ENCODE measurements at regions not wholly inside any gene's neighbourhood (a gene's known extent, or its start where the extent isn't known, plus 50 kb on each side); places are given as distances from the start of the nearest gene placed in this dataset.

DNA sequence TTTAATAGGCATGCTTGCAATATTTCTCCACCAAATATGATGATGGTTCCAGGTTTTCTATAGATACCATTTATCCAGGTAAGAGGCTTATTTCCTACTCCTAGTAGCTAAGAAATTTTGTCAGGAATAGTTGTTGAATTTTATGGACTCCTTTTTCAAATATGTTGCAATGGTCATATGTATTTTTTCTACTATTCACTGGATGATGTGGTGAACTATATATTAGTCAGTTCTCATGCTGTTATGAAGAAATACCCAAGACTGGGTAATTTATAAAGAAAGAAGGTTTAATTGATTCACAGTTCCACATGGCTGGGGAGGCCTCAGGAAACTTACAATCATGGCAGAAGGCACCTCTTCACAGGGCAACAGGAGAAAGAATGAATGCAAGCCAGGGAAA is 141.1 kb upstream of the NR3C1 start:
- FAIRE-seq = no peak
- H3K4me1 ChIP-seq (ENCODE audit: control insufficient read depth, extremely low read depth, insufficient read depth, low read length) = peaks cover 28% of the 10 kb centered on the region
- no peaks in the 10 kb centered on the region for H3K9me1 ChIP-seq (ENCODE audit: control insufficient read depth, extremely low read depth, insufficient read depth, low read length)
- dilution Hi-C loops (cut with MboI; ENCODE audit: extremely low pct_ligation_motif_present, low sequenced_read_pairs) = no loop called here
- no peak for DNase-seq (ENCODE audit: low read depth, low spot score)
- H4K20me1 ChIP-seq (ENCODE audit: control insufficient read depth, extremely low read depth, insufficient read depth, low read length) = no peaks in the 10 kb centered on the region
- no peak overlapping the region for H3K27ac ChIP-seq (ENCODE audit: control insufficient read depth, insufficient read depth, low read length)
- H2AFZ ChIP-seq (ENCODE audit: control insufficient read depth, low read length) = no peak overlapping the region
- no peaks in the 10 kb centered on the region for H3K36me3 ChIP-seq (ENCODE audit: control insufficient read depth in 2 of 2, extremely low read depth in 1 of 2, insufficient read depth in 2 of 2, low read length in 2 of 2)
- no peaks in the 10 kb centered on the region for H3K27me3 ChIP-seq (ENCODE audit: control insufficient read depth, extremely low read depth, insufficient read depth, low read length)
- H3K79me2 ChIP-seq (ENCODE audit: control insufficient read depth, insufficient read depth, low read length) = no peaks in the 10 kb centered on the region
- H3K4me2 ChIP-seq (ENCODE audit: control insufficient read depth, extremely low read depth, insufficient read depth, low read depth, low read length) = no peak overlapping the region
- H3K9me3 ChIP-seq (ENCODE audit: control insufficient read depth, low read depth, low read length) = peaks cover under 1% of the 10 kb centered on the region
- H3K4me3 ChIP-seq (ENCODE audit: control insufficient read depth in 2 of 3, extremely low read depth in 1 of 3, insufficient read depth in 2 of 3, low read depth in 1 of 3, low read length in 3 of 3) = no peak overlapping the region
- TF ChIP-seq, protein P1, sequence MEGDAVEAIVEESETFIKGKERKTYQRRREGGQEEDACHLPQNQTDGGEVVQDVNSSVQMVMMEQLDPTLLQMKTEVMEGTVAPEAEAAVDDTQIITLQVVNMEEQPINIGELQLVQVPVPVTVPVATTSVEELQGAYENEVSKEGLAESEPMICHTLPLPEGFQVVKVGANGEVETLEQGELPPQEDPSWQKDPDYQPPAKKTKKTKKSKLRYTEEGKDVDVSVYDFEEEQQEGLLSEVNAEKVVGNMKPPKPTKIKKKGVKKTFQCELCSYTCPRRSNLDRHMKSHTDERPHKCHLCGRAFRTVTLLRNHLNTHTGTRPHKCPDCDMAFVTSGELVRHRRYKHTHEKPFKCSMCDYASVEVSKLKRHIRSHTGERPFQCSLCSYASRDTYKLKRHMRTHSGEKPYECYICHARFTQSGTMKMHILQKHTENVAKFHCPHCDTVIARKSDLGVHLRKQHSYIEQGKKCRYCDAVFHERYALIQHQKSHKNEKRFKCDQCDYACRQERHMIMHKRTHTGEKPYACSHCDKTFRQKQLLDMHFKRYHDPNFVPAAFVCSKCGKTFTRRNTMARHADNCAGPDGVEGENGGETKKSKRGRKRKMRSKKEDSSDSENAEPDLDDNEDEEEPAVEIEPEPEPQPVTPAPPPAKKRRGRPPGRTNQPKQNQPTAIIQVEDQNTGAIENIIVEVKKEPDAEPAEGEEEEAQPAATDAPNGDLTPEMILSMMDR (optimal IDR thresholded peaks at IDR 0.05 in 1 of 3, IDR thresholded peaks at IDR 0.05 in 1 of 3, conservative IDR thresholded peaks at IDR 0.05 in 1 of 3; ENCODE audit: extremely low read depth in 1 of 3, insufficient read depth in 2 of 3, low read length in 3 of 3) = no peak
- no peak overlapping the region for H3K9ac ChIP-seq (ENCODE audit: control insufficient read depth, extremely low read depth, insufficient read depth, low read length)

DNA sequence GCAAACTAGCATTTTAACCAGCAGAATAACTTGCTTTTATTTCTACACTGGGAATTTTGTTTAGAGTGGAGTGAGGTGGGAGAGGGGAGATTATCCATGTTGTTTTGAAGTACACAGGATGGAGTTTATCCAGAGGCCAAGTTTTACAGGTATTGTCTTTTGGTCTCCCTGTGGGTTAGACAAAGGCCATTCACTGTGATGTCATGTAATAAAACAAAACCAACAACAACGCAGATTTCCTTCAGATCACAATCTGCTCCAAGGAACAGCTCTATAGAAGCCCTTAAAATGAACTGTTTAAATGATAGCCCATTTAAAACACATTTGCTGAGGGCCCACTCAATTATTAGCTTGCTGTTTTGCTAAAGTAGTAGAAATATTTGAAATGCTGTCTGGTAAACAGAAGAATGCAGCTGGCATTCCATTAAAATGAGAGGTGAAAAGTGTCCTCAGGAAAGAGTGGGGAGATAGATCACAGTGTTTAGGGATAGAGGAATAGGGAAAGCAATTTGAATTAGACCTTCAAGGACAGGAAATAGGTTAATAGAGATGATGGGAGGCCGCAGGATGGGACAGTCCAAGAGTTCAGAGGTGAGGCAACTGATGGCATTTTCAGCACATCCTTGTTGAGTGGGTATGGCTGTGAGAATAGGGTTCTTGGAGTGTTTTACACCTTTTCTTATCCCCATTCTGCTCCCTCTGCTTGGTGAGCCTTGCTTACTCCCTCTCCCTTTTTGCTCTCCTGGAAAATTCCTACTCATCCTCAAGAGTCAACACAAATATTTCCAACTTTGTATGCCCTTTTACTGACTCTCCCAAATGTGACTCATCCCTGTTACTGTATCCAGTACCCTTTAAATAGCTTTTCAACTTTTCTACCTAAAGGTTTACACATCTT is 140.1 kb upstream of the NR3C1 start:
- Histone ChIP-seq H3K27ac (ENCODE audit: control insufficient read depth, insufficient read depth, low read length) (no peak overlapping the region), H3K9me3 (ENCODE audit: control insufficient read depth, low read depth, low read length) (peaks cover 3% of the 10 kb centered on the region), H3K9ac (ENCODE audit: control insufficient read depth, extremely low read depth, insufficient read depth, low read length) (no peak overlapping the region), H4K20me1 (ENCODE audit: control insufficient read depth, extremely low read depth, insufficient read depth, low read length) (no peaks in the 10 kb centered on the region), H3K79me2 (ENCODE audit: control insufficient read depth, insufficient read depth, low read length) (no peaks in the 10 kb centered on the region), H3K4me2 (ENCODE audit: control insufficient read depth, extremely low read depth, insufficient read depth, low read depth, low read length) (peak overlapping the region; percentile 47), H3K9me1 (ENCODE audit: control insufficient read depth, extremely low read depth, insufficient read depth, low read length) (no peaks in the 10 kb centered on the region), H2AFZ (ENCODE audit: control insufficient read depth, low read length) (peak overlapping the region; percentile 13), H3K27me3 (ENCODE audit: control insufficient read depth, extremely low read depth, insufficient read depth, low read length) (no peaks in the 10 kb centered on the region), H3K4me1 (ENCODE audit: control insufficient read depth, extremely low read depth, insufficient read depth, low read length) (peaks cover 28% of the 10 kb centered on the region), H3K36me3 (ENCODE audit: control insufficient read depth in 2 of 2, extremely low read depth in 1 of 2, insufficient read depth in 2 of 2, low read length in 2 of 2) (no peaks in the 10 kb centered on the region), H3K4me3 (ENCODE audit: control insufficient read depth in 2 of 3, extremely low read depth in 1 of 3, insufficient read depth in 2 of 3, low read depth in 1 of 3, low read length in 3 of 3) (no peak overlapping the region)
- peak; percentile 59 for FAIRE-seq
- DNase-seq (ENCODE audit: low read depth, low spot score) = no peak
- no peak for TF ChIP-seq EZH2 (IDR thresholded peaks at IDR 0.05; ENCODE audit: low read length)
- TF ChIP-seq, protein P1 (optimal IDR thresholded peaks at IDR 0.05 in 1 of 3, IDR thresholded peaks at IDR 0.05 in 1 of 3, conservative IDR thresholded peaks at IDR 0.05 in 1 of 3; ENCODE audit: extremely low read depth in 1 of 3, insufficient read depth in 2 of 3, low read length in 3 of 3) = no peak
- dilution Hi-C loops (cut with MboI; ENCODE audit: extremely low pct_ligation_motif_present, low sequenced_read_pairs) = no loop called here
